NB4 (cell line): ENCODE measurements at regions not wholly inside any gene's neighbourhood (a gene's known extent, or its start where the extent isn't known, plus 50 kb on each side); places are given as distances from the start of the nearest gene placed in this dataset.

Experiments used
- DNase-seq: peaks from one replicate; pipeline ENCODE4 v3.0.0; 2010; ENCODE audit warnings: low read depth
- H3K4me3 ChIP-seq: one replicate; pipeline ENCODE4 v1.5.1; 2011; ENCODE audit warnings: mild to moderate bottlenecking, low read depth, low read length, moderate library complexity
- MAX ChIP-seq: IDR thresholded peaks from 2 replicates; pipeline ENCODE4 v1.6.1; 2011; ENCODE audit warnings: low read depth, low read length
- MYC ChIP-seq: IDR thresholded peaks from 2 replicates; pipeline ENCODE4 v1.6.1; 2011; ENCODE audit warnings: low read depth, low read length
- POLR2A ChIP-seq: IDR thresholded peaks from 2 replicates; pipeline ENCODE4 v1.6.1; 2011; ENCODE audit warnings: mild to moderate bottlenecking; ENCODE audit not compliant: insufficient read length; ENCODE audit errors: extremely low read depth
- TF ChIP-seq, protein P1 (sequence below): IDR thresholded peaks from one replicate; pipeline ENCODE4 v1.5.1; 2012; ENCODE audit warnings: low read depth, low read length

- no peak overlapping the region for H3K4me3 ChIP-seq
- DNase-seq, result peak; percentile 55
- TF ChIP-seq MYC (no peak), MAX (no peak), POLR2A (no peak)
- TF ChIP-seq, protein P1, sequence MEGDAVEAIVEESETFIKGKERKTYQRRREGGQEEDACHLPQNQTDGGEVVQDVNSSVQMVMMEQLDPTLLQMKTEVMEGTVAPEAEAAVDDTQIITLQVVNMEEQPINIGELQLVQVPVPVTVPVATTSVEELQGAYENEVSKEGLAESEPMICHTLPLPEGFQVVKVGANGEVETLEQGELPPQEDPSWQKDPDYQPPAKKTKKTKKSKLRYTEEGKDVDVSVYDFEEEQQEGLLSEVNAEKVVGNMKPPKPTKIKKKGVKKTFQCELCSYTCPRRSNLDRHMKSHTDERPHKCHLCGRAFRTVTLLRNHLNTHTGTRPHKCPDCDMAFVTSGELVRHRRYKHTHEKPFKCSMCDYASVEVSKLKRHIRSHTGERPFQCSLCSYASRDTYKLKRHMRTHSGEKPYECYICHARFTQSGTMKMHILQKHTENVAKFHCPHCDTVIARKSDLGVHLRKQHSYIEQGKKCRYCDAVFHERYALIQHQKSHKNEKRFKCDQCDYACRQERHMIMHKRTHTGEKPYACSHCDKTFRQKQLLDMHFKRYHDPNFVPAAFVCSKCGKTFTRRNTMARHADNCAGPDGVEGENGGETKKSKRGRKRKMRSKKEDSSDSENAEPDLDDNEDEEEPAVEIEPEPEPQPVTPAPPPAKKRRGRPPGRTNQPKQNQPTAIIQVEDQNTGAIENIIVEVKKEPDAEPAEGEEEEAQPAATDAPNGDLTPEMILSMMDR, result peak; percentile 49
Measured at GRCh38 chr1:172826096-172826741, 167.3 kb downstream of the FASLG start.

DNA sequence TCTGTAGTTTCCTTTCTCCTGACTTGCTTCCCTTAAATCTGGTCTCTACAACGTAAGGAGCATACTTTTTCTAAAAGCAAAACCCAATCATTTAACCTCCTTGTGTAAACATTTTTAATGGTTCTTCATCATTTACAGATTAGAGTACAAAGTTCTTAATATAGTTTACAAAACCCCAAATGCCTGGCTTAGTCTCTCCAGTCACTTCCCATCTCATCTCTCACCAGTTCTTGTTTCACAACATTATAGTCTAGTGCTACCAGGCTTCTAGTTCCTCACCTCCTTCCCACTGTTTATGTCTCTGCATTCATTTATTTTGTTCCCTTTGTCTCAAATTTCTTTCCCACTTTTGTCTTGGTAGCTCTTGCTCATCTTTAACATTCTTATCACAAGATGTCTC lies 168.4 kb downstream of the FASLG start:
- DNase-seq, result no peak
- no peak overlapping the region for H3K4me3 ChIP-seq
- no peak for TF ChIP-seq POLR2A
- TF ChIP-seq MYC, result no peak
- TF ChIP-seq, protein P1, result no peak
- no peak for TF ChIP-seq MAX

GRCh38 chr1:172827841-172828240 lies 168.9 kb downstream of the FASLG start:
- DNase-seq, result no peak
- no peak overlapping the region for H3K4me3 ChIP-seq
- TF ChIP-seq, protein P1, result no peak

- H3K4me3 ChIP-seq, result no peak overlapping the region
- no peak for DNase-seq
- TF ChIP-seq POLR2A, result no peak
- no peak for TF ChIP-seq MYC
- TF ChIP-seq, protein P1, result no peak
- no peak for TF ChIP-seq MAX
Measured at GRCh38 chr1:172832006-172832725, 173.3 kb downstream of the FASLG start.

DNA sequence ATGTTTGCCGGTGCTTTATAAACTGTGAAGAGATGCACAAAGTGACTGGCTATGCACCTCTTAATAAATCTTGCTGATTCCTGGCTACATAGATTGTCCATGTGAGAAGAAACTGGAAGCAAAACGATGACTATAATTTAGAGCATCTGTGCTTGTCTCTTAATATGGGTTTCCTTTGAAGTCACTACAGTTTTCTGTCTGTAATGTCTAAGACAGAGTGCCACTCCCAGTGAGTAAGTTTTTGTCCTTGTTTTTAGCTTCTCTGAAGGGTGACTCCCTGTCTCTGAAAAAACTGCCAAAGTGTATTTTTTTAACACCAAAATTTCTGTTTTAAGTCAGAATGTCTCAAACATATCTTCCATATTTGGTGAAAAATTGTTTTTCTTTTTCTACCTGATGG lies 175.1 kb downstream of the FASLG start:
- no peak overlapping the region for H3K4me3 ChIP-seq
- no peak for TF ChIP-seq POLR2A
- no peak for TF ChIP-seq MAX
- TF ChIP-seq MYC, result no peak
- TF ChIP-seq, protein P1, result no peak
- no peak for DNase-seq
